Gastroesophageal sphincter (tissue), 4 donors: ENCODE measurements at regions not wholly inside any gene's neighbourhood (a gene's known extent, or its start where the extent isn't known, plus 50 kb on each side); places are given as distances from the start of the nearest gene placed in this dataset.

Experiments used
- ATAC-seq: fragments of 150-250 bp; one replicate; pipeline ENCODE4 v1.9.1; 2016; ENCODE audit warnings: mild to moderate bottlenecking, moderate library complexity
- H3K27ac ChIP-seq, 4 donors: fragments of 200-600 bp; sonication (generic) in 3 of 4; 1 replicate in 3 of 4; 2 replicates in 1 of 4; pipeline ENCODE4 v1.5.1; 2016 to 2019
- H3K27me3 ChIP-seq: fragments of 200-600 bp; sonication (generic); one replicate; pipeline ENCODE4 v1.5.1; 2019
- H3K36me3 ChIP-seq, 2 donors: fragments of 200-600 bp; sonication (generic); one replicate each; pipeline ENCODE4 v1.5.1; 2019; ENCODE audit warnings: control low read depth in 1 of 2
- H3K4me1 ChIP-seq, 3 donors: fragments of 200-600 bp; sonication (generic); 1 replicate in 2 of 3; 2 replicates in 1 of 3; pipeline ENCODE4 v1.5.1; 2016 to 2019; ENCODE audit warnings: control low read depth in 2 of 3
- H3K4me3 ChIP-seq, 2 donors: fragments of 200-600 bp; sonication (generic); one replicate each; pipeline ENCODE4 v1.5.1; 2019; ENCODE audit warnings: mild to moderate bottlenecking in 1 of 2, moderate library complexity in 1 of 2
- H3K9me3 ChIP-seq, 3 donors: fragments of 200-600 bp; sonication (generic); one replicate each; pipeline ENCODE4 v1.5.1; 2017 to 2019; ENCODE audit warnings: control low read depth in 2 of 3
- EP300 ChIP-seq: sonication (generic); formaldehyde crosslinking; IDR thresholded peaks from one replicate; pipeline ENCODE4 v1.6.1; 2017; ENCODE audit warnings: antibody characterized with exemption, mild to moderate bottlenecking
- POLR2A ChIP-seq, 2 donors: fragments of 450-650 bp; IDR thresholded peaks; one replicate each; pipeline ENCODE4 v1.6.1; 2017; ENCODE audit warnings: antibody characterized with exemption in 2 of 2, mild to moderate bottlenecking in 2 of 2, moderate library complexity in 1 of 2
- POLR2AphosphoS5 ChIP-seq: sonication (generic); formaldehyde crosslinking; IDR thresholded peaks from one replicate; pipeline ENCODE4 v1.6.1; 2017; ENCODE audit warnings: antibody characterized with exemption
- WGBS, 2 donors: methylation state at CpG; one replicate each; pipeline ENCODE4 v1.1.5; 2018; ENCODE audit warnings: low coverage in 1 of 2; 5-methylcytosine and 5-hydroxymethylcytosine counted together
- TF ChIP-seq, protein P1 (sequence below), 4 experiments: fragments of 200-600 bp in 2 of 4; fragments of 450-650 bp in 2 of 4; sonication (generic) in 1 of 4; IDR thresholded peaks; one replicate each; pipeline ENCODE4 v1.5.1; 2017 to 2019; ENCODE audit warnings: antibody characterized with exemption in 4 of 4, mild to moderate bottlenecking in 2 of 4, moderate library complexity in 2 of 4

DNA sequence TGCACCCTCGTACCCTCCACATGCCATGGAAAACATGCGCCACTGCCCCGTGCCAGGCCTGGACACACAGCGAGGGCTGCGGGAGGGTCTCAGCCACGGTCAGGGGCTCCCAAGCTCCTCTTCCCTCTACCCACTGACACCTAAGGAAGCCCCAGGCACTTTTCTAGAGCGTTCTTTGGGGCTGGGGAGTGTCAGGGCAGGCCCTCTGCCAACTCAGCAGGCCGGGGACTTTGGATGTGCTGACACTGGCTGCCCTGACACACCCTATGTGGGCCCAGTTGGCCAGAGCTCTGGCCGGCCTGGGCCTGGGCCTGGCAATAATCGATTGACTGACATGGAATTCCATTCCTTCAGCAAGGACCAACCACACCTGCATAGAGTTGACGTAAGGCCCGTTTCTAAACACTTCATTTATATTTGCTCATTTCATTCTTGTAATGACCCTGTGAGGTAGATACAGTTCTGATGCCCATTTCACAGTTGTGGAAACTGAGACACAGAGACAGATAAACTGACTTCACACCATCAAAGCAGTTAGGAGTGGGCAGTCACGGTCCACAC is 70.5 kb downstream of the ZFP36L2 start:
- H3K27ac ChIP-seq = no peak overlapping the region
- H3K36me3 ChIP-seq = no peaks in the 10 kb centered on the region
- no peak for TF ChIP-seq EP300
- TF ChIP-seq POLR2AphosphoS5 = no peak
- TF ChIP-seq POLR2A (IDR thresholded peaks at IDR 0.05) = no peak
- TF ChIP-seq, protein P1, sequence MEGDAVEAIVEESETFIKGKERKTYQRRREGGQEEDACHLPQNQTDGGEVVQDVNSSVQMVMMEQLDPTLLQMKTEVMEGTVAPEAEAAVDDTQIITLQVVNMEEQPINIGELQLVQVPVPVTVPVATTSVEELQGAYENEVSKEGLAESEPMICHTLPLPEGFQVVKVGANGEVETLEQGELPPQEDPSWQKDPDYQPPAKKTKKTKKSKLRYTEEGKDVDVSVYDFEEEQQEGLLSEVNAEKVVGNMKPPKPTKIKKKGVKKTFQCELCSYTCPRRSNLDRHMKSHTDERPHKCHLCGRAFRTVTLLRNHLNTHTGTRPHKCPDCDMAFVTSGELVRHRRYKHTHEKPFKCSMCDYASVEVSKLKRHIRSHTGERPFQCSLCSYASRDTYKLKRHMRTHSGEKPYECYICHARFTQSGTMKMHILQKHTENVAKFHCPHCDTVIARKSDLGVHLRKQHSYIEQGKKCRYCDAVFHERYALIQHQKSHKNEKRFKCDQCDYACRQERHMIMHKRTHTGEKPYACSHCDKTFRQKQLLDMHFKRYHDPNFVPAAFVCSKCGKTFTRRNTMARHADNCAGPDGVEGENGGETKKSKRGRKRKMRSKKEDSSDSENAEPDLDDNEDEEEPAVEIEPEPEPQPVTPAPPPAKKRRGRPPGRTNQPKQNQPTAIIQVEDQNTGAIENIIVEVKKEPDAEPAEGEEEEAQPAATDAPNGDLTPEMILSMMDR (IDR thresholded peaks at IDR 0.05) = no peak
- H3K27me3 ChIP-seq = no peaks in the 10 kb centered on the region
- H3K4me3 ChIP-seq = no peak overlapping the region
- WGBS, 2 donors = 91 to 93% methylated on average over 3 to 10 of the region's 13 CpGs
- no peak for ATAC-seq
- H3K9me3 ChIP-seq = no peaks in the 10 kb centered on the region
- H3K4me1 ChIP-seq = peaks cover 0 to 37% (median 30%) of the 10 kb centered on the region in 3 donors

DNA sequence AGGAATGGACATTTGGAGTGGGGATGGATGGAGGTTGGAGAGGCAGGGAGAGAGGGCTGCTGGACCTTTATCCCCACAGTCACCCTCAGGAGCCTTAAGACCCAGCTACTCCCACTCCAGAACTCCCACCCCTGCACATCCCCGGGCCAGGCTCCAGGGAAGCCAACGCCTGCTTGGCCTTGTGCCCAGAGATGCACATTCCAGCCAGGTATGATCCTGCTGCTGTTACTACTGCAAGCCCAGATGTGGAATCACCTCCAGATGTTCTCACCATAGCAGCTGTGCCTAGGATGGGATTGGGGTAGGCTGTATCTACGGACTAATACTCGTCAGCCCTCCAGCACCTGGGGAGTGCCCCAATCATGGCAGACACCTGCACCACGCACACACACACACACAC is 71.7 kb downstream of the ZFP36L2 start:
- Histone ChIP-seq H3K4me1 (peaks cover 0 to 29% (median 21%) of the 10 kb centered on the region in 3 donors), H3K27ac (no peak overlapping the region), H3K27me3 (no peaks in the 10 kb centered on the region), H3K4me3 (no peak overlapping the region), H3K9me3 (no peaks in the 10 kb centered on the region), H3K36me3 (no peaks in the 10 kb centered on the region)
- 14 to 38% methylated on average over 1 to 2 of the region's 5 CpGs for whole genome bisulfite sequencing, 2 donors
- no peak for ATAC-seq
- no peak for TF ChIP-seq EP300
- TF ChIP-seq, protein P1 (IDR thresholded peaks at IDR 0.05) = no peak
- no peak for TF ChIP-seq POLR2AphosphoS5
- no peak for TF ChIP-seq POLR2A (IDR thresholded peaks at IDR 0.05)

DNA sequence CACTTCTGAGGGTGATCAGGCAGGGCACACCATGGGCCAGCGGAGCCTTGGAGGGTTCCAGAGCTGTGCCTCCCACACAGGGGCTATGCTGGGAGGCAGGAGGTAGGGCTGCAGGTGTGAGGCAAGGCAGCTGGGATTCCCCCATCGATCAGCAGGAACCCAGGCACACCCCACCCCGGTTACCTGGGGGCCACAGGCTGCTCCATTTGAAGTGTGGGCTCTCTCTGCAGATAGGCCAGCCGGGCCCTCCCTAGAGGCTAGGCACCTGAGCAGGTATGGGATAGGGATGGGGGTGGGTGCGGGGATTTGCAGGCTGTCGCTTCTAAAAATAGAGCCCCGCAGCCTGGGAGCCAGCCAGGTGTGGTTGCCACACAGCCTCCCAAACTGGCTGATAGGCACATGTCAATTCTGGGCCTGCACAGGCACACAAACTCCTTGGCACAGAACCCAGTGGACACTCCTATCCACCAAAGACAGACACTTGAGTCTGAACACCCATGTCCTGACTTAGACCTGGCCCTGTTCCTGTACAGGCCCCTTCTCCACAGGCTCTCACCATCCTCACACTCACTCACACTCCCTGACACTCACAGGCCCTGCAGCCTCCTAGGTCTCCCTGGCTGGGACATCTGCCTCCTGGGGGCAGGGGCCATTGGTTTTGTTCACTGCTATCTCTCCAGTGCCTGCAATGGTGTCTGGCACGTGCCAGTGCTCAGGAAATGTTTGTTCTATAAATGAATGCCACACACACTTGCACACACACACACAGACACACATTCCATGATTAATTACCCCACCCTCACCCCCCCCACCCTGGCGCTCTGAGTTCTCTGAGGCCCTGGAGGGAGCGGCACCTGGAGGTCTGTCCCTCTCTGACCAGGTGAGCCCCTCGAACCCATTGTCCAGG is 73.4 kb downstream of the ZFP36L2 start:
- WGBS, 2 donors = 60% methylated on average over 1 of the region's 11 CpGs; no CpG with 5 or more reads in 1 of the 2 donors
- H3K27ac ChIP-seq = no peak overlapping the region
- no peak for ATAC-seq

GRCh38 chr2:43152186-43152585 is 74.2 kb downstream of the ZFP36L2 start:
- Histone ChIP-seq H3K9me3 (no peaks in the 10 kb centered on the region), H3K27me3 (no peaks in the 10 kb centered on the region), H3K4me1 (peaks cover 0 to 7% (median 0%) of the 10 kb centered on the region in 3 donors), H3K27ac (no peak overlapping the region), H3K36me3 (no peaks in the 10 kb centered on the region), H3K4me3 (no peak overlapping the region)
- 85 to 89% methylated on average over 3 to 6 of the region's 8 CpGs for WGBS, 2 donors
- ATAC-seq = no peak
- TF ChIP-seq POLR2AphosphoS5 = no peak
- TF ChIP-seq, protein P1 (IDR thresholded peaks at IDR 0.05) = no peak
- TF ChIP-seq EP300 = no peak
- TF ChIP-seq POLR2A (IDR thresholded peaks at IDR 0.05) = no peak

More for the DNA sequence above, 73.4 kb downstream of the ZFP36L2 start:
- Histone ChIP-seq H3K36me3 (no peaks in the 10 kb centered on the region), H3K4me1 (peaks cover 0 to 12% (median 7%) of the 10 kb centered on the region in 3 donors), H3K9me3 (no peaks in the 10 kb centered on the region), H3K4me3 (no peak overlapping the region), H3K27me3 (no peaks in the 10 kb centered on the region)
- TF ChIP-seq POLR2A (IDR thresholded peaks at IDR 0.05) = no peak
- TF ChIP-seq EP300 = no peak
- TF ChIP-seq, protein P1 (IDR thresholded peaks at IDR 0.05) = no peak
